Hematopoietic multipotent progenitor cell treated with erythropoietin and hydrocortisone succinate and interleukin-3 and kit ligand, for 8 days (in vitro differentiated cells): ENCODE measurements at regions not wholly inside any gene's neighbourhood (a gene's known extent, or its start where the extent isn't known, plus 50 kb on each side); places are given as distances from the start of the nearest gene placed in this dataset.
"Not testable (repeated sequence)": the region's sequence is repeated elsewhere in the genome, so short reads cannot be mapped to it uniquely, and the experiment has no call there.

Experiments used
- DNase-seq: peaks from one replicate; pipeline ENCODE4 v3.0.0-alpha.2; 2015

GRCh38 chr5:174828804-174829510, 104.6 kb downstream of the MSX2 start:
- no peak for DNase-seq

GRCh38 chr5:174827558-174827957, 103.2 kb downstream of the MSX2 start:
- DNase-seq, result no peak

- no peak for DNase-seq
These were observed 101.2 kb downstream of the MSX2 start for GRCh38 chr5:174825587-174825986.

- no peak for DNase-seq
These were observed 94.0 kb downstream of the MSX2 start for GRCh38 chr5:174818430-174818829.

GRCh38 chr5:174817610-174818009, 93.2 kb downstream of the MSX2 start:
- DNase-seq, result no peak

GRCh38 chr5:174816858-174817257, 92.5 kb downstream of the MSX2 start:
- no peak for DNase-seq

GRCh38 chr5:174811438-174811837, 87.1 kb downstream of the MSX2 start:
- DNase-seq, result no peak

- no peak for DNase-seq
These were observed 86.4 kb downstream of the MSX2 start for GRCh38 chr5:174810796-174811195.

- no peak for DNase-seq
These were observed 83.1 kb downstream of the MSX2 start for GRCh38 chr5:174807471-174807870.

GRCh38 chr5:174806729-174807128, 82.3 kb downstream of the MSX2 start:
- no peak for DNase-seq

- DNase-seq, result no peak
These were observed 77.4 kb downstream of the MSX2 start for GRCh38 chr5:174801798-174802197.

- DNase-seq, result no peak
These were observed 76.1 kb downstream of the MSX2 start for GRCh38 chr5:174800435-174800834.

GRCh38 chr5:174799121-174799520, 74.7 kb downstream of the MSX2 start:
- no peak for DNase-seq

GRCh38 chr5:174798551-174798951, 74.2 kb downstream of the MSX2 start:
- no peak for DNase-seq

- no peak for DNase-seq
These were observed 72.4 kb downstream of the MSX2 start for GRCh38 chr5:174796711-174797192.

- no peak for DNase-seq
These were observed 70.7 kb downstream of the MSX2 start for GRCh38 chr5:174794931-174795672.

GRCh38 chr5:174793684-174794328, 69.4 kb downstream of the MSX2 start:
- DNase-seq, result peak; percentile 56

GRCh38 chr5:174793076-174793475, 68.7 kb downstream of the MSX2 start:
- DNase-seq, result no peak

- DNase-seq, result not testable (repeated sequence)
These were observed 67.9 kb downstream of the MSX2 start for GRCh38 chr5:174792265-174792664.

- no peak for DNase-seq
These were observed 66.5 kb downstream of the MSX2 start for GRCh38 chr5:174790906-174791305.

- DNase-seq, result no peak
These were observed 65.2 kb downstream of the MSX2 start for GRCh38 chr5:174789596-174789995.

GRCh38 chr5:174785120-174785680, 60.8 kb downstream of the MSX2 start:
- no peak for DNase-seq
